ENCODE measurements at regions not wholly inside any gene's neighbourhood (a gene's known extent, or its start where the extent isn't known, plus 50 kb on each side); places are given as distances from the start of the nearest gene placed in this dataset.
A peak's percentile ranks its signal among the peaks of the same experiment; 100 is the strongest.
"Not testable (repeated sequence)": the region's sequence is repeated elsewhere in the genome, so short reads cannot be mapped to it uniquely, and the experiment has no call there.

- DNase-seq (ENCODE audit: insufficient read length, low spot score) (no peak), FAIRE-seq (no peak)
These were observed 199.4 kb upstream of the GPRIN3 start for GRCh38 chr4:89506866-89507491.

DNA sequence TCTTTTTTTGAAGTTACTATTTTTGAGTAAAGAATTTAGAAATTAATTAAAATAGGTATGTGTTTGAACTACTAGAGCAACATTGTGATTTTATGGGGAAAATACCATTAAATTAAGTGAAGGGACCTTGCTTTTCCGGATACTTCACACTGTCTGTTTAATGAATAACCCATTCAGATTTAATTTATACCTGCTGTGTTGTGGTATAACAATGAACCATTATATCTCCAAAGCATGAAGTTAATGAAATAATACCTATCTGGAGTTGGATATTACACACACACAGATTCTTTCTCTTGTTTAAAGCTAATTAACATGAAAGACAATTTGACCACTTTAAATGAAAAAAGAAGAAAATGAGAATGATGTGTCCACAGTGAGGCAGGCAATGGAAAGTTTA is 195.0 kb upstream of the GPRIN3 start:
- FAIRE-seq, result no peak
- DNase-seq (ENCODE audit: insufficient read length, low spot score), result no peak

- DNase-seq (ENCODE audit: insufficient read length, low spot score), result no peak
- no peak for FAIRE-seq
These were observed 190.1 kb upstream of the GPRIN3 start for GRCh38 chr4:89497517-89498308.

DNA sequence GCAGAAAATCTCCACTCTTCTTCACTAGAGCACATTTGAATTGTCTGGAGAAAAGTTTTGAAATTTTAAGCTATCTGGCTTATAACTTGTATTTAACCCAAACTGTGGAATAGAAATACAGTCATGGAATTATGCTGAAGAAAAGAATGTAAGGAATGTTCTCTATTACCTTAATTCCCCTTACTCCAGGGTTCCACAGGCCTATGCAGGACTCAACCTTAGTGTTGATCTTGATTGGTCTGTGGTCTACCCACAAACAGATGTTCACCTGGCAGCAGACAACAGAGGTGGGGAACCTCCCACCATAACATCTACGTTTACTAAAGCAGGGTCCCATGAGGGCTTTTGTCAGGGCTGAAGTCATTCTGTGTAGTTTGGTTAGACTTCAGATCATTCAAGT is 189.3 kb upstream of the GPRIN3 start:
- FAIRE-seq (no peak), DNase-seq (ENCODE audit: insufficient read length, low spot score) (no peak)

GRCh38 chr4:89493367-89493766 is 185.8 kb upstream of the GPRIN3 start:
- no peak for DNase-seq (ENCODE audit: insufficient read length, low spot score)
- FAIRE-seq, result no peak

GRCh38 chr4:89492581-89493071 is 185.0 kb upstream of the GPRIN3 start:
- FAIRE-seq (no peak), DNase-seq (ENCODE audit: insufficient read length, low spot score) (peak; percentile 17)

- no peak for FAIRE-seq
- no peak for DNase-seq (ENCODE audit: insufficient read length, low spot score)
These were observed 184.2 kb upstream of the GPRIN3 start for GRCh38 chr4:89491761-89492160.

DNA sequence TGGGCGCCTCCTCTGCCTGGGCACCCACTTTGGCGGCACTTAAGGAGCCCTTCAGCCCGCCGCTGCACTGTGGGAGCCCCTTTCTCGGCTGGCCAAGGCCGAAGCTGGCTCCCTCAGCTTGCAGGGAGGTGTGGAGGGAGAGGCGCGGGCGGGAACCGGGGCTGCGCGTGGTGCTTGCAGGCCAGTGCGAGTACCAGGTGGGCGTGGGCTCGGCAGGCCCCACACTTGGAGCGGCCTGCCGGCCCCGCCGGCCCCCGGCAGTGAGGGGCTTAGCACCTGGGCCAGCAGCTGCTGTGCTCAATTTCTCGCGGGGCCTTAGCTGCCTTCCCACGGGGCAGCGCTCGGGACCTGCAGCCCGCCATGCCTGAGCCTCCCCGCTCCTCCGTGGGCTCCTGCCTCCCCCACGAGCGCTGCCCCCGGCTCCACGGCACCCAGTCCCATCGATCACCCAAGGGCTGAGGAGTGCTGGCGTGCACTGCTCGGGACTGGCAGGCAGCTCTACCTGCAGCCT is 182.4 kb upstream of the GPRIN3 start:
- not testable (repeated sequence) for FAIRE-seq; DNase-seq (ENCODE audit: insufficient read length, low spot score)

- FAIRE-seq, result no peak
- no peak for DNase-seq (ENCODE audit: insufficient read length, low spot score)
These were observed 181.8 kb upstream of the GPRIN3 start for GRCh38 chr4:89489338-89489771.

GRCh38 chr4:89488736-89489135 is 181.1 kb upstream of the GPRIN3 start:
- FAIRE-seq, result no peak
- DNase-seq (ENCODE audit: insufficient read length, low spot score), result no peak

DNA sequence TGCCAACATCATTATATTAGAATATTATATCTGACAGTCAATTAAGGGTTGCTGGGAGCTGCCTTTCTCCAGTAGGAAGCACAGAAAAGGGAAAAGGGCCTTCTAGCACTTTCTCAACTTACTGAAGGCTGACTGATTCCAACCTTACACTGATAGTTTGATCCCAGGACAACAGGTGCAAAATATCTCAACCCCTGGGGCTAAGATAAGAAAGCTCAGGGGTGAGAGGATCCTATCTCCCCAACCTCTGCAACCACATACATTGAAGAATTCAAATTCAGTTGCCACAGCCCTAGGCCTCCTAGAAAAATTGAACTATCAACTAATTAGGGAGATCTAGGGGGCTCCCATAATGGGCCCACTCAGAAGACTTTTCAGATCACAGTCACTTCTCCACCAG is 179.1 kb upstream of the GPRIN3 start:
- FAIRE-seq (no peak), DNase-seq (ENCODE audit: insufficient read length, low spot score) (no peak)

DNA sequence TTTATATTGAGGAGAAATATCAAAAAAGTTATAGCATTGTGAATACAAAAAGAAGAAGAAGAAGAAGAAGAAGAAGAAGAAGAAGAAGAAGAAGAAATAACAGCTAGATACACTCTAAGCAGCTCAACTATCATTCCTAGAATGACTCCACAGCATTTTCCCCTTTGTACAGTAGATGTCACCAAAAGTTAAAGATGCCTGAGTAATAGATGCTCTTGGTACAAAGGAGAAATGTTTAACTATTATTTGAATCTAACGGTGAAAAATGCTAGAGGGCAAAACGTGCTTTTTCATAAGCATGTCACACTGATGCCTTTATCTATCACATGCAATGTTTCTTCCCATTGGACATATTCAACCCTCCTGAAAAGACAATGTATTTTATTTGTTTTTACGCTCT is 178.4 kb upstream of the GPRIN3 start:
- FAIRE-seq, result no peak

GRCh38 chr4:89483833-89484232 is 176.2 kb upstream of the GPRIN3 start:
- DNase-seq (ENCODE audit: insufficient read length, low spot score), result no peak
- FAIRE-seq, result no peak

More for the DNA sequence above, 178.4 kb upstream of the GPRIN3 start:
- peak; percentile 18 for DNase-seq (ENCODE audit: insufficient read length, low spot score)

DNA sequence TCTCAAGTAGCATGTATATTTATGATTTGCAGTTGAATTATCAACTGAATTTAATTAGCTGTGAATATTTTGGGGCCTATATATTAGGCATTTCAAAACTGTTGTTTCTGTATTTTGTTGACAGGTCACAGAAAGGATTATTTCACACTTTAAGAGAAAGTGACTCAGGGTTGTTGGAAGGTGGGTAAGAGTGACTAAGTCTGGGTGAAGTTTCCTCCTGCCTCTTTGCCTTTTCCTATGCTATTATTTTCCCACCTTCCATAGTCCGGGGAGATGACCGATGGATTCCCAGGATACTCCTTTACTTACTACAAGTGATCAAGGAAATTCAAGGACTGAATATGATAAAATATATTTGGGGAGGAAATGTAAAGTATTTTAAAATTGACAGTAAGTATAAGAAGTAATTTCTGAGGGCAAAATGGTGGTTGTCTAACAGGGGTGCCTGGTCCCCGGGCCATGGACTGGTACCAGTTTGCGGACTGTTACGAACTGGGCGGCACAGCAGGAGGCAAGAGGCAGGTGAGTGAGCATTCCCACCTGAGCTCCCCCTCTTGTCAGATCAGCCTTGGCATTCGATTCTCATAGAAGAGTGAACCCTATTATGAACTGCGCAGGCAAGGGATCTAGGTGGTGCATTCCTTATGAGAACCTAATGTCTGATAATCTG is 175.5 kb upstream of the GPRIN3 start:
- FAIRE-seq, result no peak
- no peak for DNase-seq (ENCODE audit: insufficient read length, low spot score)

DNA sequence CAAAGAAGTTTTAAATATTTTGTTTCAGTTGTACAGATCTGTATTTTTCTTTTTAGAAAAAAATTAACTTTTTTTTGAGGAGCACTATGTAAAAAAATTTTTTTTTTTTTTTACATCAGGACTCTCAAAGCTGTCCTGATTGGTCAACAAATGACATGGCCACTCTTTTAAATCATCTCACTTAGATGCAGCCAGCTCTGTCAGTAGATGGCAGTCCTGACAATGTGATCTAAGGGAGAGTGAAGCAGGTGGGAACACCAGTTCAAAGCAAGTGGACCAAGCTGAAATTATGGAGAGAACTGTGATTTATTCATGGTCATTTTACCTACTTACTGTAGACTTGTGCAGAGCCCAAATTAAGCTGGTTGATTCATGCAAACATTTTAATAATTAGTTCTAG is 174.7 kb upstream of the GPRIN3 start:
- peak; percentile 23 for DNase-seq (ENCODE audit: insufficient read length, low spot score)
- FAIRE-seq, result no peak

- FAIRE-seq, result no peak
- DNase-seq (ENCODE audit: insufficient read length, low spot score), result peak; percentile 20
These were observed 162.4 kb upstream of the GPRIN3 start for GRCh38 chr4:89469930-89470375.

GRCh38 chr4:89469516-89469915 is 161.9 kb upstream of the GPRIN3 start:
- DNase-seq (ENCODE audit: insufficient read length, low spot score), result no peak
- no peak for FAIRE-seq

DNA sequence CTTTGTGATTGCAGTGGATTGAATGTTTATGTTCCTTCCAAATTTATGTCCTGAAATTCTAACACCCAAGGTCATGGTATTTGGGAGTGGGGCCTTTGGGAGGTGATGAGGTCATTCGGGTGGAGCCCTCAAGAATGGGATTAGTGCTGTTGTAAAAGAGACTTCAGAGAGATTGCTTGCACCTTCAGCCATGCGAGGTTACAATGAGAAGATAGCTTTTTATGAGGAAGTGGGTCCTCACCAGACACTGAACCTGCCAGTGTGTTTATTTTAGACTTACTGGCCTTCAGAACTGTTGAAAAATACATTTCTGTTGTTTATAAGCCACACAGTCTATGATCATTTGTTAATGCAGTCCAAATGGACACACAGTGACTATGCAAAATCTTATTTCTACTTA is 161.0 kb upstream of the GPRIN3 start:
- DNase-seq (ENCODE audit: insufficient read length, low spot score) (no peak), FAIRE-seq (no peak)

- FAIRE-seq, result no peak
- no peak for DNase-seq (ENCODE audit: insufficient read length, low spot score)
These were observed 155.7 kb upstream of the GPRIN3 start for GRCh38 chr4:89463341-89463740.

GRCh38 chr4:89447543-89447942 is 139.9 kb upstream of the GPRIN3 start:
- DNase-seq (ENCODE audit: insufficient read length, low spot score) (no peak), FAIRE-seq (no peak)

GRCh38 chr4:89446193-89446592 is 138.6 kb upstream of the GPRIN3 start:
- DNase-seq (ENCODE audit: insufficient read length, low spot score) (no peak), FAIRE-seq (no peak)

Measured in HTR-8/SVneo (cell line).